Thymus (tissue), 11 donors: ENCODE measurements at regions not wholly inside any gene's neighbourhood (a gene's known extent, or its start where the extent isn't known, plus 50 kb on each side); places are given as distances from the start of the nearest gene placed in this dataset.

Experiments
- DNase-seq, 9 donors: peaks; one replicate each; pipeline ENCODE4 v3.0.0-alpha.2; 2013; ENCODE audit warnings: low spot score in 9 of 9, low read depth in 6 of 9, missing footprints in 1 of 9
- H3K27ac ChIP-seq, 2 donors: one replicate each; pipeline ENCODE4 v1.5.1; 2013; ENCODE audit warnings: control low read depth in 1 of 2, low read depth in 1 of 2, low read length in 1 of 2, mild to moderate bottlenecking in 1 of 2, moderate library complexity in 1 of 2
- H3K27me3 ChIP-seq, 2 donors: one replicate each; pipeline ENCODE4 v1.5.1; 2013; ENCODE audit warnings: low read length in 1 of 2; ENCODE audit not compliant: control insufficient read depth in 2 of 2, insufficient read depth in 1 of 2
- H3K36me3 ChIP-seq, 2 donors: one replicate each; pipeline ENCODE4 v1.5.1; 2013; ENCODE audit warnings: low read length in 1 of 2, mild to moderate bottlenecking in 1 of 2, moderate library complexity in 1 of 2; ENCODE audit not compliant: control insufficient read depth in 2 of 2, insufficient read depth in 2 of 2
- H3K4me1 ChIP-seq, 2 donors: one replicate each; pipeline ENCODE4 v1.5.1; 2013; ENCODE audit warnings: low read length in 2 of 2; ENCODE audit not compliant: control insufficient read depth in 2 of 2, insufficient read depth in 2 of 2
- H3K4me3 ChIP-seq, 2 donors: one replicate each; pipeline ENCODE4 v1.5.1; 2013; ENCODE audit warnings: low read length in 2 of 2, control low read depth in 1 of 2, mild to moderate bottlenecking in 1 of 2
- H3K9me3 ChIP-seq, 2 donors: one replicate each; pipeline ENCODE4 v1.5.1; 2013; ENCODE audit warnings: low read length in 1 of 2, mild to moderate bottlenecking in 1 of 2; ENCODE audit not compliant: control insufficient read depth in 2 of 2, insufficient read depth in 1 of 2
- WGBS: extraction: QIAGEN DNeasy Blood & Tissue Kit; methylation state at CpG from one replicate; pipeline ENCODE4 v1.1.7; 2013; 5-methylcytosine and 5-hydroxymethylcytosine counted together
- donor health status: healthy.

- H3K27ac ChIP-seq = no peak overlapping the region
- no peaks in the 10 kb centered on the region for H3K9me3 ChIP-seq
- 70% methylated on average over 16 of the region's 16 CpGs for WGBS
- DNase-seq = no peak
- no peaks in the 10 kb centered on the region for H3K27me3 ChIP-seq
- no peaks in the 10 kb centered on the region for H3K4me1 ChIP-seq
- H3K36me3 ChIP-seq = no peaks in the 10 kb centered on the region
- H3K4me3 ChIP-seq = no peak overlapping the region
These were observed 73.0 kb upstream of the COPS8 start for GRCh38 chr2:237012577-237013267.

- 96% methylated on average over 10 of the region's 10 CpGs for WGBS
- Histone ChIP-seq H3K36me3 (no peaks in the 10 kb centered on the region), H3K4me1 (no peaks in the 10 kb centered on the region), H3K27me3 (no peaks in the 10 kb centered on the region), H3K9me3 (no peaks in the 10 kb centered on the region), H3K27ac (no peak overlapping the region), H3K4me3 (no peak overlapping the region)
- DNase-seq = no peak
These were observed 69.4 kb upstream of the COPS8 start for GRCh38 chr2:237016121-237016915.

GRCh38 chr2:237020090-237020489 lies 65.6 kb upstream of the COPS8 start:
- H3K27me3 ChIP-seq = no peaks in the 10 kb centered on the region
- H3K36me3 ChIP-seq = no peaks in the 10 kb centered on the region
- DNase-seq = no peak
- H3K9me3 ChIP-seq = no peaks in the 10 kb centered on the region
- no peak overlapping the region for H3K27ac ChIP-seq
- no peaks in the 10 kb centered on the region for H3K4me1 ChIP-seq
- H3K4me3 ChIP-seq = no peak overlapping the region
- 29% methylated on average over 2 of the region's 2 CpGs for WGBS

GRCh38 chr2:237022533-237022932 lies 63.2 kb upstream of the COPS8 start:
- peaks cover 0 to 3% of the 10 kb centered on the region in 2 donors for H3K4me1 ChIP-seq
- H3K36me3 ChIP-seq = no peaks in the 10 kb centered on the region
- H3K9me3 ChIP-seq = no peaks in the 10 kb centered on the region
- no peak for DNase-seq
- no peaks in the 10 kb centered on the region for H3K27me3 ChIP-seq
- 97% methylated on average over 8 of the region's 8 CpGs for WGBS
- no peak overlapping the region for H3K27ac ChIP-seq
- H3K4me3 ChIP-seq = no peak overlapping the region

- no peaks in the 10 kb centered on the region for H3K36me3 ChIP-seq
- H3K27me3 ChIP-seq = no peaks in the 10 kb centered on the region
- H3K4me1 ChIP-seq = peaks cover 0 to 3% of the 10 kb centered on the region in 2 donors
- DNase-seq = no peak
- H3K4me3 ChIP-seq = no peak overlapping the region
- H3K9me3 ChIP-seq = no peaks in the 10 kb centered on the region
- no peak overlapping the region for H3K27ac ChIP-seq
These were observed 61.4 kb upstream of the COPS8 start for GRCh38 chr2:237024255-237024654.

GRCh38 chr2:237025090-237025865 lies 60.4 kb upstream of the COPS8 start:
- Histone ChIP-seq H3K4me3 (no peak overlapping the region), H3K9me3 (no peaks in the 10 kb centered on the region), H3K27ac (no peak overlapping the region), H3K27me3 (no peaks in the 10 kb centered on the region), H3K36me3 (no peaks in the 10 kb centered on the region), H3K4me1 (peaks cover 0 to 3% of the 10 kb centered on the region in 2 donors)
- 91% methylated on average over 10 of the region's 10 CpGs for WGBS
- no peak for DNase-seq

GRCh38 chr2:237026981-237027711 lies 58.5 kb upstream of the COPS8 start:
- Histone ChIP-seq H3K27me3 (no peaks in the 10 kb centered on the region), H3K27ac (no peak overlapping the region), H3K9me3 (no peaks in the 10 kb centered on the region), H3K4me3 (no peak overlapping the region), H3K36me3 (no peaks in the 10 kb centered on the region), H3K4me1 (peaks cover 0 to 3% of the 10 kb centered on the region in 2 donors)
- 63% methylated on average over 8 of the region's 8 CpGs for WGBS
- DNase-seq = peak in 7 of 9 donors; percentile 4 to 39 (median 8)

GRCh38 chr2:237027712-237028029 lies 58.0 kb upstream of the COPS8 start:
- H3K4me3 ChIP-seq = no peak overlapping the region
- peaks cover 0 to 3% of the 10 kb centered on the region in 2 donors for H3K4me1 ChIP-seq
- no peak overlapping the region for H3K27ac ChIP-seq
- H3K27me3 ChIP-seq = no peaks in the 10 kb centered on the region
- no peaks in the 10 kb centered on the region for H3K36me3 ChIP-seq
- WGBS = 76% methylated on average over 5 of the region's 5 CpGs
- H3K9me3 ChIP-seq = no peaks in the 10 kb centered on the region
- no peak for DNase-seq
